Right renal pelvis (tissue), 4 donors: ENCODE measurements at regions not wholly inside any gene's neighbourhood (a gene's known extent, or its start where the extent isn't known, plus 50 kb on each side); places are given as distances from the start of the nearest gene placed in this dataset.

Experiments
- DNase-seq, 4 donors: peaks; one replicate each; pipeline ENCODE4 v3.0.0-alpha.2; 2013; ENCODE audit warnings: low read depth in 4 of 4, low spot score in 3 of 4, missing footprints in 1 of 4

DNA sequence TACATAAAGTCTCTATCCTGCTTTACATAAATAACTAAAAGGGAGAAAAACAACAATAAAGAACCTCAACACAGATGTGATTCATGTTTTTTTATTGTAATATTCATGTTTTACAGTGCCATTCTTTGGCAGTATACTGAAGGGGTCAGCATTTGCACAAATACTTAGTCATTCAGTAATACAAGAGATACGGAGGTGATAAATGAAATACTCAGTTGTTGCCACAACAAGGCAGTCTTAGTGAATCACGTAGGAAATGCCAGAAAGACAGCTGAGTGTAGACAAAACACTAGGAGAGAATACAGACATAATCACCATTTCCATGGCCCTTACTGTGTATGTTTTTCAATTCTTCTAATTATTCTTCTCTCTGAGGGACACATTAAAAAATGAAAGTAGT is 910.4 kb downstream of the METTL15 start:
- no peak for DNase-seq

DNA sequence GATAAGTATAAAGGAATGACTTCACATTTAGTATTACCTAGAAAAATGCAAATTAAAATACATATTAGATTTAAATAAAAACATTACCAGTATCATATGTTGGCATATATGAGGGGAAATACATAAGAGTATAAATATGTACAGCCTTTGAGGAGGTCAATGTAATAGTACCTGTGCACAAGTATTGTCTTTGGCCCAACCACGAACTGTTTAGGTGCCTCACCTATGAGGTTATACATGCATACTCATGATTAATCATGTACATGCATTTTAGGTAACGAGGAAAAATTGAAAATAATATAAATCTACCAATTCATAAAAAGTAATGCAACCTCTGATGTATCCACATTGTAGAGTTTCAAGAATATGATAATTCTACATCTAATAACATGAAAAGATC is 909.8 kb downstream of the METTL15 start:
- DNase-seq, result no peak

- no peak for DNase-seq
Measured at GRCh38 chr11:29012507-29012906, 904.3 kb downstream of the METTL15 start.

DNA sequence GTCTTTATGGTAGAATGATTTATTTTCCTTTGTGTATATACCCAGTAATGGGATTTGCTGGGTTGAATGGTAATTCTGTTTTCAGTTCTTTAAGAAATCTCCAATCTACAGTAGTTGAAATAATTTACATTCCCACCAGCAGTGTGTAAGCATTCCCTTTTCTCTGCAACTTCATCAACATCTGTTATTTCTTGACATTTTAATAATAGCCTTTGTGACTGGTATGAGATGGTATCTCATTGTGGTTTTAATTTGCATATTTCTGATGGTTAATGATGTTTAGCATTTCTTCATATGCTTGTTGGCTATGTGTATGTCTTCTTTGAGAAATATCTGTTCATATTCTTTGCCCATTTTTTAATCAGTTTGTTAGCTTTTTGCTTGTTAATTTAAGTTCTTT is 901.2 kb downstream of the METTL15 start:
- no peak for DNase-seq

- no peak for DNase-seq
Measured at GRCh38 chr11:29008481-29008880, 900.3 kb downstream of the METTL15 start.

- no peak for DNase-seq
Measured at GRCh38 chr11:29006668-29007067, 898.5 kb downstream of the METTL15 start.

DNA sequence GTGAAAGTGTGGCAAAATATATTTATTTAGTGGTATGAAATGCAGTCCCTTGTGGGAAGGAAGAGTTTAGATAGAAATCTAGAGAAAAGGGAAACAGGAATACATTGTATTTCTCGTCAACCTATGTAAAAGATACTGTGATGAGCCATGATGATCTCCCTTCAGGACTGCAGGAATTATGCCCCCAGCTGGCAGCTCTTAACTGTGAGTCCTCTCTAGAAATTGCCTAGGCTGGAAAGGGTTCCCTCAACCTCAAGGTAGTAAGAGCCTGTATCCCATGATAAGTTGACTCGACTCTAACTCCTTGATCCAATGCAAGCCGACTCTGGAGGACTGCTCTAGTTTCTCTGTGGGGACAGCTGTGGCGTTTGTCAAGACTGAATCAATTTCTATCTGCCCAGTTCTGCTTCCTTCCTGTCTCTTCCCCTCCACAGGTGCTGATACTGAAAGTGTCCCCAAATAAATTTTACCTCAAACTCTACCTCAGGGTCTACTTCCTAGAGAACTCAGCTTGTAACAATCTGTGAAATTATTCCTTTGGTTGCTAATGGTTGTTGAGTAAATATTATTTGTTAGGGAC is 897.3 kb downstream of the METTL15 start:
- DNase-seq, result no peak

- no peak for DNase-seq
Measured at GRCh38 chr11:29002816-29003215, 894.6 kb downstream of the METTL15 start.

- no peak for DNase-seq
Measured at GRCh38 chr11:28999620-29000019, 891.4 kb downstream of the METTL15 start.

- no peak for DNase-seq
Measured at GRCh38 chr11:28992996-28993395, 884.8 kb downstream of the METTL15 start.

DNA sequence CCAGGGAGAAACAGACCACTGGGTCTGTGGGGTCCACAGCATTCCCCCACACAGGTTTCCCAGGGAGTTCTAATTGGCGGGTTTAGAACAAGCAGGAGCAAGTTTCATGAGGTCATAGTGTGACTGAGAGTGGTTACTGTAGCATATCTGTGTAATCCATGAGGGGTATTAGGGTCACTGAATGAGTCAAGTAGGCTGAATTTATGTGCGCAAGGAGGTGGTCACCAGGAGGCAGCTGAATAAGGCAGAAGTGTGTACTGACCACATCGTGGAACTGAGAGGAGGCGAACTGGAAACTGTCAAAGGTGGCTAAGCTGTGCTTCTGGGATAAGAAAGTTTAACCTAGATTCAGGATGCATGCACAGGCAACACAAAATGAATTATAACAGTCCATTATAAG is 876.0 kb downstream of the METTL15 start:
- peak in 1 of 4 donors; percentile 5 for DNase-seq

- DNase-seq, result no peak
Measured at GRCh38 chr11:28983780-28984179, 875.6 kb downstream of the METTL15 start.

- DNase-seq, result no peak
Measured at GRCh38 chr11:28981381-28981780, 873.2 kb downstream of the METTL15 start.

DNA sequence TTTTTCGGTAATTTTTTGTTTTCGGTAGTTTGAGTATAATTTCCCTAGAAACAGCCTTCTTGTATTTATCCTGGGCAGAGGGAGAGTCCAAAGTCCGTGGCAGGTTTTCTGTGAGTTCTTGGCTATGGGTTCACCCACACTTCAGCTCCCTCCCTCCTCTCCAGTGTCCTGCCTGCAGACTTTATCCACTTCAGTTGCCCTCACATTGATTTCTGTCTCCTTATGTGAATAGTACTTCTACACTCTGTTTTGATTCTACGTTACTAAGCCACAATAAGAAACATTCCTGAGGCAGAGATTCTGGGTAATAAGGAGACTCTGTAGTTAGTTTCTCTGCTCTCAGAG is 868.6 kb downstream of the METTL15 start:
- no peak for DNase-seq

- DNase-seq, result no peak
Measured at GRCh38 chr11:28976012-28976800, 868.0 kb downstream of the METTL15 start.

- DNase-seq, result no peak
Measured at GRCh38 chr11:28969832-28970231, 861.6 kb downstream of the METTL15 start.

GRCh38 chr11:28966951-28967350 is 858.8 kb downstream of the METTL15 start:
- no peak for DNase-seq

GRCh38 chr11:28965819-28966218 is 857.6 kb downstream of the METTL15 start:
- no peak for DNase-seq

GRCh38 chr11:28964811-28965210 is 856.6 kb downstream of the METTL15 start:
- no peak for DNase-seq

DNA sequence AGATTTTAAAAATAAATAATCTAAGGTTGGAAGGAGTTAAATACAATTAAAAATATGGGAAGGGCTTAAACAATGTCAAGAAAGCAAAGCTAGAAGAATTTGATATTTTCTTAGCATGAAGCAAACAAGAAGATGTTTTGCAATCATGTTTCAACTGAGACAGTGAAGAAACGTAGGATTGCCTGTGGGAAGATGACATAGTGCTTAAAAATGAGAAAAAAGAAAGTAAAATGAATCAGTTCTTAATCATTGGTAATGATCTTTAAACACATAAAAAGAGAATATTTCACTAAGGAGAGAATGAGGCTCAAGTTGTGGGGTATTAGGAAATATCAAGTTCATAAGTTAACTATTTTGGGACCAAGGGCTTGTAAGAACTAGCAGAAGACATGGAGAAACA is 855.0 kb downstream of the METTL15 start:
- DNase-seq, result no peak

DNA sequence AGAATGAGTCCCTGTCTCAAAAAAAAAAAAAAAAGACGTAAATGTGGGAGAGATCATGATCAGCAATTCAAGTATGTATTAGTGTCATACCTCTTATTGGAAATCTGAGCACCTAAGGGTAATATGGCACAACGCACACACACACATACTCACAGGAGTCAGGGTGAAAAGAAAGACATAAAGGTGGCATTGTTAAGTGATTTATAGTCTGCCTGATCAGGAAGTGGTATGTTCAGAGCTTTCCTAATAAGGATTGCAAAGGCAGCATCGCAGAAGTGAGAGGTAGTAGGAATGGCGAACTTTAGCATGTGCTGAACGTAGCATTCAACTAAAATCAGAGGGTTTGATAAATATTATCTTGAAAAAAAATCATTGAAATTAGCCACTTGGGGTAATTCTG is 854.3 kb downstream of the METTL15 start:
- no peak for DNase-seq

DNA sequence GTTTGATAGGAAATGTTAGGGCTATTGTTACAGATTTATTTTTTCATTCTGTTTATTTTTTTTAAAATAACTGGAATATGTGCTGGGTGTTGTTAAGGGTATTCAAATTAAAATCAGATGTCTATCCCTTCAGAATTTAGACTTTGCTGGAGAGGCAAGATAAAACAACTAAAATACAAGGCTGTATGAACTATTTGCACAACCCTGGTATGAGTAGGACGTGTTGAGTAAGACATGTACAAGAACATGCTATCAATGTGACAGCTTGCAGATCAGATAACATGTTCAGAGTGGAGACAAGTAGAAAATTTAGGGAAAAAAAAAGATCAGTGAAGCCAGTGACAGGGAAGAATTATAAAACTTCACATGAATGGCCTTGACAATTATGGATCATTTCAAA is 853.5 kb downstream of the METTL15 start:
- DNase-seq, result no peak

GRCh38 chr11:28956446-28956845 is 848.3 kb downstream of the METTL15 start:
- no peak for DNase-seq
